ENCODE measurements at regions not wholly inside any gene's neighbourhood (a gene's known extent, or its start where the extent isn't known, plus 50 kb on each side); places are given as distances from the start of the nearest gene placed in this dataset.

DNA sequence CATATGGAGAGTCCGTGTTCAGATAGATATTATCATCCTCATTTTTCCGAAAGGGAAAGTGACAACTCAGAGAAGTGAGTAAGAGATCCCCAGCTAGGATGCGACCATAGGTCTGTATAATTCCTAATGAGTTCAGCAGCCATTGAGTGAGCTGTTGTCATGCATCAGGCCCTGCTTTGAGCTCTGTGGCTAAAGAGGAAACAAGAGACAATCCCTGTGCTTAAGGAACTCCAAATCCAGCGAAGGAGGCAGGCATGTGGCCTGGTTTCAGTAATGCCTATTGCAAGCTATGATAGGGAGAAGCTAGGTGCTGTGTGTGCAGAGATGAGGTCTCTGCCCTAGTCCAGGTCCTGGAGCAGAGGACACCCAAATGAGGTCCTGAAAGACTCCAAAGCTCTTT is 192.8 kb downstream of the ACTL7B start:
- WGBS (ENCODE audit: low lambda C conversion rate): 46% methylated on average over 3 of the region's 4 CpGs
- FAIRE-seq (no peak), ATAC-seq (no peak), DNase-seq (ENCODE audit: low spot score) (no peak)
- ChIA-PET CTCF (ENCODE audit: low intra/inter-chr PET ratio, low total read pairs) (no interaction called here), POLR2A (no interaction called here)
- TF ChIP-seq, protein P1, sequence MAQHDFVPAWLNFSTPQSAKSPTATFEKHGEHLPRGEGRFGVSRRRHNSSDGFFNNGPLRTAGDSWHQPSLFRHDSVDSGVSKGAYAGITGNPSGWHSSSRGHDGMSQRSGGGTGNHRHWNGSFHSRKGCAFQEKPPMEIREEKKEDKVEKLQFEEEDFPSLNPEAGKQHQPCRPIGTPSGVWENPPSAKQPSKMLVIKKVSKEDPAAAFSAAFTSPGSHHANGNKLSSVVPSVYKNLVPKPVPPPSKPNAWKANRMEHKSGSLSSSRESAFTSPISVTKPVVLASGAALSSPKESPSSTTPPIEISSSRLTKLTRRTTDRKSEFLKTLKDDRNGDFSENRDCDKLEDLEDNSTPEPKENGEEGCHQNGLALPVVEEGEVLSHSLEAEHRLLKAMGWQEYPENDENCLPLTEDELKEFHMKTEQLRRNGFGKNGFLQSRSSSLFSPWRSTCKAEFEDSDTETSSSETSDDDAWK (CRISPR knock-in tag; IDR thresholded peaks at IDR 0.05): no peak
- TF ChIP-seq, protein P2, sequence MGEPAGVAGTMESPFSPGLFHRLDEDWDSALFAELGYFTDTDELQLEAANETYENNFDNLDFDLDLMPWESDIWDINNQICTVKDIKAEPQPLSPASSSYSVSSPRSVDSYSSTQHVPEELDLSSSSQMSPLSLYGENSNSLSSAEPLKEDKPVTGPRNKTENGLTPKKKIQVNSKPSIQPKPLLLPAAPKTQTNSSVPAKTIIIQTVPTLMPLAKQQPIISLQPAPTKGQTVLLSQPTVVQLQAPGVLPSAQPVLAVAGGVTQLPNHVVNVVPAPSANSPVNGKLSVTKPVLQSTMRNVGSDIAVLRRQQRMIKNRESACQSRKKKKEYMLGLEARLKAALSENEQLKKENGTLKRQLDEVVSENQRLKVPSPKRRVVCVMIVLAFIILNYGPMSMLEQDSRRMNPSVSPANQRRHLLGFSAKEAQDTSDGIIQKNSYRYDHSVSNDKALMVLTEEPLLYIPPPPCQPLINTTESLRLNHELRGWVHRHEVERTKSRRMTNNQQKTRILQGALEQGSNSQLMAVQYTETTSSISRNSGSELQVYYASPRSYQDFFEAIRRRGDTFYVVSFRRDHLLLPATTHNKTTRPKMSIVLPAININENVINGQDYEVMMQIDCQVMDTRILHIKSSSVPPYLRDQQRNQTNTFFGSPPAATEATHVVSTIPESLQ (CRISPR knock-in tag; conservative IDR thresholded peaks at IDR 0.05): no peak
- TF ChIP-seq HNRNPL (IDR thresholded peaks at IDR 0.05; ENCODE audit: low read depth, low read length) (no peak), ATF7 (IDR thresholded peaks at IDR 0.05) (no peak), ATF7 (CRISPR knock-in tag; IDR thresholded peaks at IDR 0.05) (no peak), TEAD2 (CRISPR knock-in tag; IDR thresholded peaks at IDR 0.05) (no peak), ZNF83 (CRISPR knock-in tag; IDR thresholded peaks at IDR 0.05; ENCODE audit: borderline replicate concordance) (no peak), ZNF224 (CRISPR knock-in tag; IDR thresholded peaks at IDR 0.05) (no peak), PAF1 (CRISPR knock-in tag; IDR thresholded peaks at IDR 0.05) (no peak), MLLT10 (CRISPR knock-in tag; IDR thresholded peaks at IDR 0.05) (no peak), ZMYM4 (CRISPR knock-in tag; IDR thresholded peaks at IDR 0.05) (no peak), MAFK (conservative IDR thresholded peaks at IDR 0.05 in 1 of 2, IDR thresholded peaks at IDR 0.05 in 1 of 2; ENCODE audit: low read length in 2 of 2) (no peak), ZNF446 (CRISPR knock-in tag; IDR thresholded peaks at IDR 0.05) (no peak), ZNF564 (CRISPR knock-in tag; IDR thresholded peaks at IDR 0.05) (no peak), PCBP2 (optimal IDR thresholded peaks at IDR 0.05; ENCODE audit: low read depth, low read length, poor library complexity, severe bottlenecking) (no peak)
- TF ChIP-seq, protein P3, sequence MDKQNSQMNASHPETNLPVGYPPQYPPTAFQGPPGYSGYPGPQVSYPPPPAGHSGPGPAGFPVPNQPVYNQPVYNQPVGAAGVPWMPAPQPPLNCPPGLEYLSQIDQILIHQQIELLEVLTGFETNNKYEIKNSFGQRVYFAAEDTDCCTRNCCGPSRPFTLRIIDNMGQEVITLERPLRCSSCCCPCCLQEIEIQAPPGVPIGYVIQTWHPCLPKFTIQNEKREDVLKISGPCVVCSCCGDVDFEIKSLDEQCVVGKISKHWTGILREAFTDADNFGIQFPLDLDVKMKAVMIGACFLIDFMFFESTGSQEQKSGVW (CRISPR knock-in tag; IDR thresholded peaks at IDR 0.05; ENCODE audit: borderline replicate concordance): no peak
- TF ChIP-seq, protein P4, sequence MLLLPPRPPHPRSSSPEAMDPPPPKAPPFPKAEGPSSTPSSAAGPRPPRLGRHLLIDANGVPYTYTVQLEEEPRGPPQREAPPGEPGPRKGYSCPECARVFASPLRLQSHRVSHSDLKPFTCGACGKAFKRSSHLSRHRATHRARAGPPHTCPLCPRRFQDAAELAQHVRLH (CRISPR knock-in tag; IDR thresholded peaks at IDR 0.05; ENCODE audit: borderline replicate concordance, low read depth): no peak
- TF ChIP-seq, protein P5, sequence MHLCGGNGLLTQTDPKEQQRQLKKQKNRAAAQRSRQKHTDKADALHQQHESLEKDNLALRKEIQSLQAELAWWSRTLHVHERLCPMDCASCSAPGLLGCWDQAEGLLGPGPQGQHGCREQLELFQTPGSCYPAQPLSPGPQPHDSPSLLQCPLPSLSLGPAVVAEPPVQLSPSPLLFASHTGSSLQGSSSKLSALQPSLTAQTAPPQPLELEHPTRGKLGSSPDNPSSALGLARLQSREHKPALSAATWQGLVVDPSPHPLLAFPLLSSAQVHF (CRISPR knock-in tag; IDR thresholded peaks at IDR 0.05): no peak
- in situ Hi-C loops (cut with HindIII; ENCODE audit: extremely low pct_ligation_motif_present, low pct_unique_long_range_greater_than_20kb) (no loop called here), intact Hi-C loops (cut with micrococcal nuclease; ENCODE audit: unreplicated experiment) (no loop called here)
- Histone ChIP-seq H3K9me3 (ENCODE audit: low read length) (peaks cover 32% of the 10 kb centered on the region), H2AFZ (ENCODE audit: low read length) (no peak overlapping the region), H3K27ac (ENCODE audit: extremely low read length, insufficient read depth, low read length) (no peak overlapping the region), H3K4me2 (ENCODE audit: low read depth, low read length) (no peak overlapping the region), H3K4me1 (ENCODE audit: insufficient read depth, low read length) (no peaks in the 10 kb centered on the region), H3K9ac (ENCODE audit: insufficient read depth, low read depth, low read length) (no peak overlapping the region), H3K27me3 (ENCODE audit: control insufficient read depth in 1 of 2, insufficient read depth in 2 of 2, low read length in 2 of 2) (peaks cover 0 to 9% of the 10 kb centered on the region in 2 experiments; a peak in 2 of 5 replicates), H4K20me1 (ENCODE audit: insufficient read depth, low read length) (no peaks in the 10 kb centered on the region), H3K79me2 (ENCODE audit: insufficient read depth, low read length) (no peaks in the 10 kb centered on the region), H3K4me3 (replicated peaks in 1 of 3; ENCODE audit: insufficient read depth in 1 of 3, low read depth in 2 of 3, low read length in 3 of 3) (no peak overlapping the region), H3K36me3 (replicated peaks in 1 of 2; ENCODE audit: control insufficient read depth in 1 of 2, insufficient read depth in 2 of 2, low read length in 2 of 2) (no peaks in the 10 kb centered on the region)
- no TSS peak for BruUV-seq (replicated peaks)

Data from HepG2 (cell line).